SK-N-SH (cell line): ENCODE measurements at regions not wholly inside any gene's neighbourhood (a gene's known extent, or its start where the extent isn't known, plus 50 kb on each side); places are given as distances from the start of the nearest gene placed in this dataset.
A peak's percentile ranks its signal among the peaks of the same experiment; 100 is the strongest.

Experiments
- CTCF ChIA-PET: fragments of 300-600, 350-600 bp; formaldehyde crosslinking; extraction: SDS; loops from one replicate; lab custom pipeline; 2021; lab: Yijun Ruan, JAX
- POLR2A ChIA-PET: fragments of 350-600 bp; sonication (Branson Sonifier 250); formaldehyde crosslinking; extraction: SDS; loops from one replicate; lab custom pipeline; 2020; ENCODE audit warnings: antibody characterized with exemption, inconsistent platforms; lab: Yijun Ruan, JAX
- DNase-seq: peaks from one replicate; pipeline ENCODE4 v3.0.0; 2012
- H2AFZ ChIP-seq: fragments of 200-600 bp; sonication (generic); 2 replicates; pipeline ENCODE4 v1.8.1; 2016; ENCODE audit warnings: antibody characterized with exemption, mild to moderate bottlenecking, low read depth
- H3F3A ChIP-seq: fragments of 200-600 bp; sonication (generic); replicated peaks from 2 replicates; pipeline ENCODE3; 2016; ENCODE audit warnings: antibody characterized with exemption, mild to moderate bottlenecking; ENCODE audit not compliant: insufficient read depth
- H3K27ac ChIP-seq, 2 experiments: fragments of 200-500 bp in 1 of 2; fragments of 200-600 bp in 1 of 2; sonication (Bioruptor generic) in 1 of 2; sonication (generic), shearing (Covaris generic) in 1 of 2; 2 replicates each; pipeline versions ENCODE4 v1.5.1 to v1.6.1; 2014 to 2016; ENCODE audit warnings: low read depth in 2 of 2, inconsistent platforms in 1 of 2, low read length in 1 of 2, mild to moderate bottlenecking in 1 of 2, mixed read lengths in 1 of 2
- H3K27me3 ChIP-seq: fragments of 200-600 bp; sonication (generic), shearing (Covaris generic); 2 replicates; pipeline ENCODE4 v1.6.1; 2016; ENCODE audit warnings: mixed run types; ENCODE audit not compliant: insufficient read depth
- H3K36me3 ChIP-seq, 2 experiments: fragments of 200-500 bp in 1 of 2; fragments of 200-600 bp in 1 of 2; sonication (Bioruptor generic) in 1 of 2; sonication (generic) in 1 of 2; replicated peaks in 1 of 2; 2 replicates each; pipeline versions ENCODE3 to v1.5.1; 2014 to 2016; ENCODE audit warnings: low read length in 1 of 2, mild to moderate bottlenecking in 1 of 2; ENCODE audit not compliant: insufficient read depth in 2 of 2, control insufficient read depth in 1 of 2
- H3K4me1 ChIP-seq, 2 experiments: fragments of 200-500 bp in 1 of 2; fragments of 200-600 bp in 1 of 2; sonication (Bioruptor generic) in 1 of 2; sonication (generic), shearing (Covaris generic) in 1 of 2; 2 replicates each; pipeline versions ENCODE4 v1.5.1 to v1.6.1; 2014 to 2016; ENCODE audit warnings: low read depth in 1 of 2, low read length in 1 of 2, mixed run types in 1 of 2; ENCODE audit not compliant: insufficient read depth in 2 of 2, control insufficient read depth in 1 of 2
- H3K4me2 ChIP-seq: fragments of 200-600 bp; sonication (generic), shearing (Covaris generic); 2 replicates; pipeline ENCODE4 v1.6.1; 2017; ENCODE audit warnings: mixed run types
- H3K4me3 ChIP-seq, 2 experiments: fragments of 200-500 bp in 1 of 2; fragments of 200-600 bp in 1 of 2; sonication (Bioruptor generic) in 1 of 2; sonication (generic), shearing (Covaris generic) in 1 of 2; 2 replicates each; pipeline versions ENCODE4 v1.5.1 to v1.8.1; 2014 to 2016; ENCODE audit warnings: low read depth in 2 of 2, inconsistent platforms in 1 of 2, low read length in 1 of 2, mild to moderate bottlenecking in 1 of 2, mixed read lengths in 1 of 2, moderate library complexity in 1 of 2
- H3K79me2 ChIP-seq: fragments of 200-600 bp; sonication (generic); 2 replicates; pipeline ENCODE4 v1.8.1; 2017; ENCODE audit warnings: mild to moderate bottlenecking; ENCODE audit not compliant: insufficient read depth
- H3K9ac ChIP-seq: fragments of 200-600 bp; sonication (generic); 2 replicates; pipeline ENCODE4 v1.6.1; 2017; ENCODE audit warnings: mixed run types
- H3K9me2 ChIP-seq: fragments of 200-600 bp; sonication (generic); 2 replicates; pipeline ENCODE4 v1.6.1; 2017; ENCODE audit warnings: mixed run types
- H3K9me3 ChIP-seq: fragments of 200-600 bp; sonication (generic); 2 replicates; pipeline ENCODE4 v1.6.1; 2017; ENCODE audit warnings: mixed run types, mild to moderate bottlenecking, moderate library complexity
- H4K20me1 ChIP-seq: fragments of 200-600 bp; sonication (generic); 2 replicates; pipeline ENCODE4 v1.6.1; 2017; ENCODE audit warnings: mild to moderate bottlenecking, mixed run types; ENCODE audit not compliant: insufficient read depth
- FOSL2 ChIP-seq: IDR thresholded peaks from 2 replicates; pipeline ENCODE4 v1.4.0; 2012; ENCODE audit warnings: low read depth, mild to moderate bottlenecking, moderate library complexity, borderline replicate concordance
- JUND ChIP-seq: IDR thresholded peaks from 2 replicates; pipeline ENCODE4 v1.4.0; 2012
- RXRA ChIP-seq: IDR thresholded peaks from 2 replicates; pipeline ENCODE4 v1.4.0; 2012; ENCODE audit warnings: low read depth, mild to moderate bottlenecking, borderline replicate concordance
- SIN3A ChIP-seq: IDR thresholded peaks from 2 replicates; pipeline ENCODE4 v1.6.1; 2012; ENCODE audit warnings: low read depth, mild to moderate bottlenecking, low read length, moderate library complexity, borderline replicate concordance
- TCF12 ChIP-seq: IDR thresholded peaks from 2 replicates; pipeline ENCODE4 v1.4.0; 2012
- WGBS: methylation state at CpG from one replicate; pipeline ENCODE4 v1.1.6; 2017; ENCODE audit warnings: low lambda C conversion rate; 5-methylcytosine and 5-hydroxymethylcytosine counted together
- TF ChIP-seq, protein P1 (sequence below): fragments of 200-600 bp; sonication (generic); IDR thresholded peaks from 2 replicates; pipeline ENCODE4 v1.6.1; 2017; ENCODE audit warnings: antibody characterized with exemption, mild to moderate bottlenecking, moderate library complexity
- TF ChIP-seq, protein P2 (sequence below): IDR thresholded peaks from 2 replicates; pipeline ENCODE4 v1.4.0; 2012; ENCODE audit warnings: low read depth, borderline replicate concordance

DNA sequence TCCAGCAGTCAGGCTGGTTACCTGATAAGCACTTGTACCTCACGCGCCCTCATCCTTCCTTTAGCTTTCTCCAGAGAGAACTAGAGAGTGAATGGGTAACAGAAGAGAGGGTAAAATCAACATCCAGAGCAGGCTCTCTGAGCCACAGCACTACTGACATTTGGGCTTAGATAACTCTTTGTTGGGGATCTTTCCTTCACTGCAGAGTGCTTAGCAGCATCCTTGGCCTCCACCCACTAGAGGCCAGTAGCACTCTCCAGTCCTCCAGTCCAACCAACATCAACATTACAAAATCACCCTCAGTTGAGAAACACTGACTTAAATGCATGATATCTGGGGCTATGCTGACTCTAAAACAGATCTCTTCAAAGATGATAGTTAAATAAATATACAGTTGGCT, 220.7 kb downstream of the TACR3 start:
- H3K36me3 ChIP-seq = no peaks in the 10 kb centered on the region
- no peaks in the 10 kb centered on the region for H3F3A ChIP-seq
- no peak overlapping the region for H2AFZ ChIP-seq
- no peak for DNase-seq
- ChIA-PET CTCF (interaction anchor here (1.2 kb wide), 1 partner anchor 287 kb away, joined by 3 read pairs; no protein-coding TSS in a partner anchor), POLR2A (no interaction called here)
- H3K27me3 ChIP-seq = no peaks in the 10 kb centered on the region
- H3K79me2 ChIP-seq = no peaks in the 10 kb centered on the region
- no peak overlapping the region for H3K4me3 ChIP-seq
- H3K9me3 ChIP-seq = no peaks in the 10 kb centered on the region
- no peaks in the 10 kb centered on the region for H4K20me1 ChIP-seq
- no peaks in the 10 kb centered on the region for H3K9me2 ChIP-seq
- peak overlapping the region in 1 of 2 experiments; percentile 39; a peak in 1 of 4 replicates for H3K27ac ChIP-seq
- TF ChIP-seq, protein P1, sequence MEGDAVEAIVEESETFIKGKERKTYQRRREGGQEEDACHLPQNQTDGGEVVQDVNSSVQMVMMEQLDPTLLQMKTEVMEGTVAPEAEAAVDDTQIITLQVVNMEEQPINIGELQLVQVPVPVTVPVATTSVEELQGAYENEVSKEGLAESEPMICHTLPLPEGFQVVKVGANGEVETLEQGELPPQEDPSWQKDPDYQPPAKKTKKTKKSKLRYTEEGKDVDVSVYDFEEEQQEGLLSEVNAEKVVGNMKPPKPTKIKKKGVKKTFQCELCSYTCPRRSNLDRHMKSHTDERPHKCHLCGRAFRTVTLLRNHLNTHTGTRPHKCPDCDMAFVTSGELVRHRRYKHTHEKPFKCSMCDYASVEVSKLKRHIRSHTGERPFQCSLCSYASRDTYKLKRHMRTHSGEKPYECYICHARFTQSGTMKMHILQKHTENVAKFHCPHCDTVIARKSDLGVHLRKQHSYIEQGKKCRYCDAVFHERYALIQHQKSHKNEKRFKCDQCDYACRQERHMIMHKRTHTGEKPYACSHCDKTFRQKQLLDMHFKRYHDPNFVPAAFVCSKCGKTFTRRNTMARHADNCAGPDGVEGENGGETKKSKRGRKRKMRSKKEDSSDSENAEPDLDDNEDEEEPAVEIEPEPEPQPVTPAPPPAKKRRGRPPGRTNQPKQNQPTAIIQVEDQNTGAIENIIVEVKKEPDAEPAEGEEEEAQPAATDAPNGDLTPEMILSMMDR = 0 out of 2 replicates have a peak, but pooled peaks have one; percentile 17
- no peak for TF ChIP-seq SIN3A
- no peak overlapping the region for H3K9ac ChIP-seq
- 55% methylated on average over 2 of the region's 2 CpGs for WGBS
- H3K4me1 ChIP-seq = peaks cover 0 to 6% of the 10 kb centered on the region in 2 experiments; a peak in 1 of 4 replicates
- H3K4me2 ChIP-seq = no peak overlapping the region

DNA sequence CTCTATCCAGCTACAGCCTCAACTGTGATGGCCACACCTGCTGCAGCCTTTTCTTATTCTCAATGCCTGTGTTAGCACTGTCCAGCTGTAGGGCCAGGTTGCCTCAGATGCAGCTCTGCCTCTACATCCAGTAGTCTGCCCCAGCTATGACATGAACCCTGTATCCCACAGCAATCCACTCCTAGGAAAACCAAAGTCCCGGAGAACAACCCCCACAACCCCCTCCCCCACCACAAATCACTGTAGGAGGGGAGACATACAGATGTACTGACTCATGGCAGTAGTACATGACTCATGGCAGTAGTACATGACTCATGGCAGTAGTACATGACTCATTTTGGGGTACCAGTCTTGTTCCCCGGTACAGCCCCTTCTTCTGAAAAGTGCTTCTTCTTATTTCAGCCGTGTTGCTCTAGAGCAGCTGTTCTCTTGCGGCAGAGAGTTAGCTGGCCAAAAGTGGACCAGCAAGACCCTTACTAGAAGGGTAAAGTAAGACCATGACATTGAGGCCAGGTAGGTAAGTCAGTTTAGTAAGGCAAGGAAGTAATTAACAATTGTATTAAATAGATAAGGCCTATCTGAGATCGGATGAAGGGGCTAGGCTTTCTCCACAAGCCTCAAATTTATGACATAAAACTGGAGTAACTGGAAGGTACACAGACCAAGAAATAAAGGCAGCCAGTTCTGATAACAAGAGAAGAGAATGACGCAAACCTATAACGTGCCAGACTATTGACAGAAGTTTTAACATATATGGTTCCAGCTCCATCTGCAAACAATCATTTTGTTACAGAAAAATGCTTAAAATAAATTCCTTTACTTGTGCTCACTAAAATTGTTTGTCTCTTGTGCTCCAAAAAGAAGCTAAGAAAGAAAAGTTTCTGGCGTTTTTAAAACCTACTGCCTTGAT, 221.4 kb downstream of the TACR3 start:
- POLR2A ChIA-PET = no interaction called here
- peaks cover 0 to 6% of the 10 kb centered on the region in 2 experiments; a peak in 1 of 4 replicates for H3K4me1 ChIP-seq
- H3K4me3 ChIP-seq = peak overlapping the region in 1 of 2 experiments; percentile 23; a peak in 1 of 4 replicates

More for the DNA sequence above, 221.4 kb downstream of the TACR3 start:
- CTCF ChIA-PET = interaction anchor here (1.2 kb wide), 1 partner anchor 288 kb away, joined by 3 read pairs; no protein-coding TSS in a partner anchor
- Histone ChIP-seq H3K9ac (no peak overlapping the region), H3K27ac (peak overlapping the region in 1 of 2 experiments; percentile 39; a peak in 1 of 4 replicates), H3K4me2 (peak overlapping the region; percentile 59), H3K79me2 (no peaks in the 10 kb centered on the region), H3K27me3 (no peaks in the 10 kb centered on the region), H2AFZ (0 out of 2 replicates have a peak overlapping the region, but pooled peaks have one; percentile 35), H3K36me3 (no peaks in the 10 kb centered on the region), H3K9me2 (no peaks in the 10 kb centered on the region), H3F3A (no peaks in the 10 kb centered on the region), H3K9me3 (no peaks in the 10 kb centered on the region), H4K20me1 (no peaks in the 10 kb centered on the region)
- WGBS = 17% methylated on average over 8 of the region's 8 CpGs
- TF ChIP-seq, protein P2, sequence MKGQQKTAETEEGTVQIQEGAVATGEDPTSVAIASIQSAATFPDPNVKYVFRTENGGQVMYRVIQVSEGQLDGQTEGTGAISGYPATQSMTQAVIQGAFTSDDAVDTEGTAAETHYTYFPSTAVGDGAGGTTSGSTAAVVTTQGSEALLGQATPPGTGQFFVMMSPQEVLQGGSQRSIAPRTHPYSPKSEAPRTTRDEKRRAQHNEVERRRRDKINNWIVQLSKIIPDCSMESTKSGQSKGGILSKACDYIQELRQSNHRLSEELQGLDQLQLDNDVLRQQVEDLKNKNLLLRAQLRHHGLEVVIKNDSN = no peak
- TF ChIP-seq FOSL2 = peak; percentile 79; the same call in 1 of the 2 replicates
- TF ChIP-seq RXRA = no peak
- TF ChIP-seq JUND = peak; percentile 65
- TF ChIP-seq TCF12 = peak; percentile 23; the same call in 1 of the 2 replicates
- DNase-seq = no peak
